GM12874 (cell line): ENCODE measurements at regions not wholly inside any gene's neighbourhood (a gene's known extent, or its start where the extent isn't known, plus 50 kb on each side); places are given as distances from the start of the nearest gene placed in this dataset.

Experiments used
- TF ChIP-seq, protein P1 (sequence below): IDR thresholded peaks from 2 replicates; pipeline ENCODE4 v1.5.1; 2011; ENCODE audit warnings: low read depth, mild to moderate bottlenecking, control low read depth, low read length, moderate library complexity; ENCODE audit not compliant: insufficient read depth

DNA sequence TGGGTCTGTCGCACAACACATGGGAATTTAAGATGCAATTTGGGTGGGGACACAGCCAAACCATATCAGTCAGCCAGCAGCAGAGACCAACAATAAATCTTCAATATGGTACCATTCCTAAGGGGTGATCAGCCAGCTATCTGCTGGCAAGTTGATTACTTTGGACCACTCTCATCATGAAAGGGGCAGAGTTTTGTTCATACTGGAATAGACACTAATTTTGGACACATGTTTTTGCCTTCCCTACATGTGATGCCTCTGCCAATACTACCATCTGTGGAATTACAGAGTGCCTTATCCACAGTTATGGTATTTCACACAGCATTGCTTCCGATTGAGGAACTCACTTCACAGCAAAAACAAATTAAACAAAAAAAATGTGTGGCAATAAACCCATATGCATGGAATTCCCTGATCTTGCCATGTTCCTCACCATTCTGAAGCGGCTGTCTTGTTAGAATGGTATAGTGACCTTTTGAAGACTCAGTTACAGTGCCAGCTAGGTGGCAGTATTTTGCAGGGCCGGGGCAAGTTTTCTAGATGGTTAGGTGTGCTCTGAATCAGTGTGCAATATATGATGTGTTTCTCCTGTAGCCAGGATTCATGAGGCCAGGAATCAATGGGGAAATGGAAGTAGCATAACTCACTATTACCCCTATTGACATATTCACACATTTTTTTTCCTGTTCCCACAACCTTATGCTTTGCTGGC, 179.0 kb upstream of the IGF1 start:
- TF ChIP-seq, protein P1, sequence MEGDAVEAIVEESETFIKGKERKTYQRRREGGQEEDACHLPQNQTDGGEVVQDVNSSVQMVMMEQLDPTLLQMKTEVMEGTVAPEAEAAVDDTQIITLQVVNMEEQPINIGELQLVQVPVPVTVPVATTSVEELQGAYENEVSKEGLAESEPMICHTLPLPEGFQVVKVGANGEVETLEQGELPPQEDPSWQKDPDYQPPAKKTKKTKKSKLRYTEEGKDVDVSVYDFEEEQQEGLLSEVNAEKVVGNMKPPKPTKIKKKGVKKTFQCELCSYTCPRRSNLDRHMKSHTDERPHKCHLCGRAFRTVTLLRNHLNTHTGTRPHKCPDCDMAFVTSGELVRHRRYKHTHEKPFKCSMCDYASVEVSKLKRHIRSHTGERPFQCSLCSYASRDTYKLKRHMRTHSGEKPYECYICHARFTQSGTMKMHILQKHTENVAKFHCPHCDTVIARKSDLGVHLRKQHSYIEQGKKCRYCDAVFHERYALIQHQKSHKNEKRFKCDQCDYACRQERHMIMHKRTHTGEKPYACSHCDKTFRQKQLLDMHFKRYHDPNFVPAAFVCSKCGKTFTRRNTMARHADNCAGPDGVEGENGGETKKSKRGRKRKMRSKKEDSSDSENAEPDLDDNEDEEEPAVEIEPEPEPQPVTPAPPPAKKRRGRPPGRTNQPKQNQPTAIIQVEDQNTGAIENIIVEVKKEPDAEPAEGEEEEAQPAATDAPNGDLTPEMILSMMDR = 0 out of 2 replicates have a peak, but pooled peaks have one; percentile 25

GRCh38 chr12:102653406-102653805, 173.0 kb upstream of the IGF1 start:
- TF ChIP-seq, protein P1 = no peak

DNA sequence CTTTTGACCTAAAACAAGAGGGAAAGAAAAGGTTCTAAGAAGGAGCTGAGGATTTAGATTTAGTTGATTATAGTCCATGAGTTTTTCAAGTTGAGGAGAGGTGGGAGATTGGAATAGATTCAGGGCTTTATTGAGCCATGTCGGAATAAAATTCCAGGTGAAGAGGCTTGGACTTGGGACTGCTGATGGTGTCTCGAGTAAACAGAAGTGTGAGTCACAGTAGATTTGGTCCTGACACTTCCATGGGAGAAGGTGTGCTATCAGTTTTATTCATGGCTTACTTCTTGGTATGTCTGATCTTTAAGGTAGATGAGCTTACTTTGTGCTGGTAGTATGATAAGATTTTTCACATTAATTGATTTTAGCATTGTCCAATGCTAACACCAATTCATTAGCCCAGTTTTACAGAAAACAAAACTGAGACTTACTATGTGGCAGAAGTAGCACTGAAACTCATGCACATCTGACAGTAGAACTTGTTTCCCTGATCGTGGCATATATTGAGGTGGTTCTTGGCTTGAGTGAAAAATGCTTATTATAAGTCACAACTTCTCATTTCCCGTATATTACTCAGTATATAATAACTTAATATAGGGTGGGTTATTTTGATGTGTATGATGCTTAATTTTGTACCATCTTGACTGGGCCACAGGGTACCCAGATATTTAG, 172.4 kb upstream of the IGF1 start:
- TF ChIP-seq, protein P1 = no peak

GRCh38 chr12:102645968-102646367, 165.6 kb upstream of the IGF1 start:
- TF ChIP-seq, protein P1 = no peak

GRCh38 chr12:102643879-102644575, 163.7 kb upstream of the IGF1 start:
- TF ChIP-seq, protein P1 = no peak

DNA sequence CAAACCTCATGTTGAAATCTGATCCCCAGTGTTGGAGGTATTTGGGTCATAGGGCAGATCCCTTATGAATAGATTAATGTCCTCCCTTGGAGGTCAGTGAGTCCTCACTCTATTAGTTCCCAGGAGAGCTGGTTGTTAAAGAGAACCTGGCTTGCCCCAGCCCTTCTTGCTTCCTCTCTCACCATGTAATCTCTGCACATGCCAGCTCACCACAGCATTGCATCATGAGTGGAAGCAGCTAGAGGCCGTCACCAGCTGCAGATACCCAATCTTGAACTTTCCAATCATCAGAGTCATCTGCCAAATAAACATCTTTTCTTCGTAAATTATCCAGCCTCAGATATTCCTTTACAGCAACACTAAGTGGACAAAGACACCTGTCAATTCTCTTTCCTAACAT, 161.8 kb upstream of the IGF1 start:
- TF ChIP-seq, protein P1 = no peak

DNA sequence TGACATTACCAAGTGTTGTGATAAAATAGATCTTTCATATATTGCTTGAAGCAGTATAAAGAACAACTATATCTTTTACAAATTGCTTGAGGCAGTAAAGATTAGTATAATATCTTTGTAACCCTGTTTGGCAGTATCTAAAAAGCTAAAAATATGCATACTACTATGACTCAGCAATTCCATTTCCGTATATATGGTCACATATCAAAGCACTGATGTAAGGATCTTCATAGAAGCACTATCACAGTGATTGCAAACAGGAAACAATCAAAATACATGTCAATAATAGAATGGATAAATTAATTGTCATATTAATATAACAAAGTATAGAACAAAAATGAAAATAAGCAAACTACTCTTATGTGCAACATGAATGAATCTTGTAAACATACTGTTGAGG, 158.4 kb upstream of the IGF1 start:
- TF ChIP-seq, protein P1 = no peak
